GM21717 (cell line): ENCODE measurements at regions not wholly inside any gene's neighbourhood (a gene's known extent, or its start where the extent isn't known, plus 50 kb on each side); places are given as distances from the start of the nearest gene placed in this dataset.
A peak's percentile ranks its signal among the peaks of the same experiment; 100 is the strongest.

ENCODE experiments used
- ATAC-seq: cut with Tn5 transposase; IDR thresholded peaks from one replicate; pipeline ENCODE4 v1.9.1; 2021; ENCODE audit warnings: mild to moderate bottlenecking, moderate library complexity; ENCODE audit not compliant: unreplicated experiment

DNA sequence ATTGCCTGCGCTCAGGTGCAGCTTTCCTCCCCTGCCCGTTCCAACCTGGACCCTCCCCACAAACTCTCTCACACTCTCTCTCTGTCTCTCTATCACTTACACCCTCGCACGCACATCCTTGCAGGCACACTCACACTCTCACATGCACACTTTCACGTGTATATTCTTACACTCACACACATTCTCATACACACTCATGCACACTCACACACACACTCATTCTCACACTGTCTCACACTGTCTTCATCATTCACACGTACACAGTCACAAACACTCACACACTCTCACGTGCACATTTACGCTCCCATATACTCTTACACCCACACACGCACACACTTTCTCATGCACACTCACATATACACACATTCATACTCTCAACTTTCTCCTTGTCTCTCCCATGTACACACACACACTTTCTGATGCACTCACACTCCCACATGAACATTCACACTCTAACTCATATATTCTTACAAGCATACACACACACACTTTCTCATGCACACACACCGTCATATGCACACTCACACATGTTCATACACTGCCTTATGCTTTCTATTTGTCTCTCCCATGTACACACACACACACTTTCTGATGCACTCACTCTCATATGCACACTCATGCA is 229.3 kb downstream of the SNX18 start:
- no peak for ATAC-seq

DNA sequence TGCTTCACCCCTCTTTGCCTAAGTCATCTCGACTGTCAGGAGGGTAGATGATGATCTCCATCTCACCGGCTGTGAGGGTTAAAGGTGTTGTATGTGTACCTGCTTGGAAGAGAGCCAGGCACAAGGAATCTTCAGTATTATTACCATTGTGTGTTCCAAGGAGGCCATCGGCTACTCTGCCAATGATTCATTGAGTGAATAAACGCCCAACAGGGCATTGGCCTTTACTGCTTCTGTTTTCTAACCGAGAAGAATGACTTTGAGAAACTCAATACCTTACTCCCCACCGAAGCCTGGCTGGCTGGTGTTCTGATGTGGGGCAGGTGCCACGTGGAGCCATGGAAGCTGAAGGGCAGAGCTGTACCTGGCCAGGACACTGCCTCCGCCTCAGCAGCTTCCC is 228.8 kb downstream of the SNX18 start:
- ATAC-seq: no peak

DNA sequence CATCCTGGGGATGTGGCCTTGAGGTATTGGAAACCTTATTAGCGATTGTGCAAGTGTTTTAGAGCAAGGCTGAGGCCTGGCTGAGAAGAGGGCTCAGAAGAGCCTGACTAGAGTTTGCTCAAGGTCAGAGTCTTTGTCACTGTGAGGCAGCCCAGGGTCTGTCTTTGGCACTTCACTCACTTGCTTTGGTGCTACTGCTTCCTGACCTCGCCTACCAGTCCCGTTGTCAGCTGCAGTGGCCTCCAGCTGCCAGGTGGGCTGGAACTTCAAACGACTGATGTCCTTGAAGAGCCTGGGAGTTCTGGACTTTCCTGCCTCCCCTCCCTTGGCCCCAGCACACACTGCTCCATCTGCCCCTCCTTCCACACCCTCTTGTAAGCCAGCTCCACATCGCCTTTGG is 228.0 kb downstream of the SNX18 start:
- no peak for ATAC-seq

DNA sequence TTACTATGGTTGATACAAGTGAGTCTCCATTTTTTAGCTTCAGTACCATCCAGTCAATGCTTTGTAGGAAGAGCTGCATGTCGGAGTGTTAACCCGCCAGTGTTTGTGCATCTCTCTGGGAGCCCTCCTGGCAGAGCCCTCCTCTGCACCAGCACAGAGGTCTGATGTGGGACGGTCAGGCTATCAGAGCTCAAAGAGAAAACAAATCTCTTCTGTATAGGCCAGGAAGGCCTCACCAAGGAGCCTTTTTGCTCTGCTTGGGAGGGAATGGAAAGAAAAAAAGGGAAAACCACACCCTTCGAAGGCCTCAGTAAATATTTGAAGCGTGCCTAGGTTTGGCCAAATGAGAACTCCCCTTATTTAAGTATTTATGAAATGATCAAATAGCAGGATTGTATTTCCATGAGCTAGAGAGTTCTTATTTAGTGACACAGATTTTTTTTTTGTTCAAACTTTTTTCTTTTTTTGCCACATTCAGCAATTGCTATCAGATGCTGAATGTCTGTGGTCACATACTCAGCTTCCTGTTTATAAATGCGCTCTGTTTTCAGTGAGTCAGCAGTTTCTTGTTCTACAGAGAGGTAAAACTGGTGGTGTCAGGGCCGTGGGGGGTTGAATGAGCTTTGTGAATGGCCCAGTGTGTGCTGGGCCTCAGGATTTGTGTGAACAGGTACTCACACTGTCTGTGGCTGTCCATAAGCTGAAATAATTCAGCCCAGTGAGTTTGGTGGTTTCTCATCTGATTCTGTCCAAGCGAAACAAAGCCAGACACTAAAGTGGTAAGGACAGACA is 226.6 kb downstream of the SNX18 start:
- ATAC-seq: peak; percentile 66

DNA sequence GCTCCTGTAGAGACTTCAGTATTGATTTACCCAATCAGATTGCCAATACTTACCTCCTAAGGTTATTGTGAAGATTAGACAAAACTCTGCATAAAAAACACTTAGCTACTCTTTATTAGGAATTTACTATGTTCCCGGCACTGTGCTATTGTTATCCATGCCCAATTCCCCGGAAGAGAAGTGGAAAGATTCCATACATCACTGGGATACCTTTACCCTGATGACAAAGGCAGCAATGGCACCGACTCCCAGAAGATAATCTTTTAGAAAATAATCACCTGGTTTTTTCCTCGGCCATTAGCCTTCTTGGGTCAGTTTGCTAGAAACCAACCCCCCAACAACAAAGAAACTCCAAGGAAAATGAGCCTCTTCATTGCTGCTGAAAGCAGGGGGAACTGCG is 226.0 kb downstream of the SNX18 start:
- no peak for ATAC-seq

DNA sequence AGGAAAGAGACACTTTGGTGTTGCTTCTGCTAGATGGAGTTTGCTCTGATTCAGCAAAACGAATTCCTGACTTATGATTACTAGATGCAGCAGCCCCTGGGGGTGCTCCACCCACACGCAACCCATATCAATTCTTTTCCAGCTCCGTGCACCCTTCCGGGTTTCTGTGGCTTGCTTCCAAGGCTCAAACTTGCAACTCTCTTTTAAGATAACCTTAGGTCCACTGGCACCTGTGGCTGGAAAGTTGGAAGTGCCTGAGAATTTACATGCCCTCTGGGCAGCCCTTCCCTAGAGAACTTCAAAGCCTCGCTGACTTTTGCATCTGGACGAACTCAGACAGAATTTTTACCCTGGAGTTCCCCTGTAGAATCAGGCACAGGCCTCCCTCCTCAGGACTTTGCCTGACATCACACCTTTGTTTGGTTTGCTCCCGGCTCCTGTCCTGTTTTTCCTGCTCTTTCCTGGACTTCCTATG is 224.9 kb downstream of the SNX18 start:
- no peak for ATAC-seq

DNA sequence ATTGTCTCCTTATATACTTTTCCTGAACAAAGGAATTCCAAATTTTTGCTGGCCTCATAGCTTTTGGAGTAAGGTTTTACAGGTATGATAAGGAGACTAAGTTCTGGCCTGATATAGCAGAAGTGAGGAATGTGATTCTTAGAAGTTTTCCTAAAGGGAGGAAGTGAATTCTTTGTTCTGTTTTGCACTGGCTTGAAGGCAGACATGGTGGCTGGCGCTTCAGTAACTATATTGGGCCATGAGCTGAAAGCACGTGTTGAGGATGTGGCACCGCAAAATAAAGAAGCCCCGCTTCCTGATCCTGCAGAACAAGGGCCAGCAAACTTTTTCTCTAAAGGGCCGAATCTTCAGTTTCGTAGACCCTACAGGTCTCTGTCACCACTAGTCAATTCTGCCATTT is 224.2 kb downstream of the SNX18 start:
- ATAC-seq: no peak

DNA sequence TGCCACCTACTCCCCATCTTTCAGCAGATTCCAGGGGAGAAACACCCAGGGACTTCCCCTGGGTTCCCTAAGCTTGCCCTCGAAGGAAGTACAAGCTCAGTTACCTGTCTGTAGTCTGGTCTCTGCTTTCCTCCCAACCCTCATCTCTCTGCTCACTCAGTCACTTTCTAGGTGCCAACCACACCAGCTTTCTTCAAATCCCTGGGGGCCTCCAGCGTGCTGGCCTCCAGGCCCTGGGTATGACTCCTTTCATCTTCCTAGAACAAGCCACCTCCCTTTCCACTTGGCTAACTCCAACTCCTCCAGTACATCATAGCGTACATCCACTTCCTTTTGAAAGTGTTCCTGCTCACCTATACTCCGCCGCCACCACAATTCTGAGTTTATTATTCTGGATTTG is 222.6 kb downstream of the SNX18 start:
- ATAC-seq: no peak

DNA sequence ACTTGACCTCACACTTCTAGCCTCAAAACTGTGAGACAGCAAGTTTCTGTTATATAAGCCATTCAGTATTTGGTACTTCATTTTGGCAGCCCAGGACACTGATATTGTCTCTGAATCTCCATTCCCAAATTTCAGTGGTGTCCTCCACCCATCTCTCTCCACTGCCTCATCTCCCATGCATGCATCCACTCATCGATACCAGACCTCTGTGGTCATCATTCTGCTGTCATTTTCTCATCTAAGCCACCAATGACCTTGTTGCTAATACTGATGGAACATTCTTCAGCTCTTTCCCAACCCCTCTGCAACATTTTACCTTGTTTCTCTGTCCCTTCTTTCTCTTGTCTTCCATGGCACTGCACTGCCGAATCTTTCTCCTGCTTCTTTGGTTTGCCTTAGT is 221.8 kb downstream of the SNX18 start:
- ATAC-seq: no peak

DNA sequence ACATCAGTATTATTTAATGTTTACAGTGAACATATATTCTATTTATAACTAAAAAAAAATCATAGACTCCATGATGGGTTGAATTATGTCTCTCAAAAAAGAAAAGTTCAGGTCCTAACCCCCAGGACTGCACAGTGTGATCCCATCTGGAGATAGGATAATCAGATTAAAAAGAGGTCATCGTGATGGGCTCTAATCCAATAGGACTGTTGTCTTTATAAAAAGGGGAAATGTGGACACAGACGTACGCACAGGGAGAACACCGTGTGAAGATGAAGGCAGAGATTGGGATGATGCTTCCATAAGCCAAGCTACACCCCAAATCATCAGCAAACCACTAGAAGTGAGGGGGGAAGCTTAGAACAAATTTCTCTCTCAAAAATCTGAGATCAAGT is 221.4 kb downstream of the SNX18 start:
- ATAC-seq: no peak

DNA sequence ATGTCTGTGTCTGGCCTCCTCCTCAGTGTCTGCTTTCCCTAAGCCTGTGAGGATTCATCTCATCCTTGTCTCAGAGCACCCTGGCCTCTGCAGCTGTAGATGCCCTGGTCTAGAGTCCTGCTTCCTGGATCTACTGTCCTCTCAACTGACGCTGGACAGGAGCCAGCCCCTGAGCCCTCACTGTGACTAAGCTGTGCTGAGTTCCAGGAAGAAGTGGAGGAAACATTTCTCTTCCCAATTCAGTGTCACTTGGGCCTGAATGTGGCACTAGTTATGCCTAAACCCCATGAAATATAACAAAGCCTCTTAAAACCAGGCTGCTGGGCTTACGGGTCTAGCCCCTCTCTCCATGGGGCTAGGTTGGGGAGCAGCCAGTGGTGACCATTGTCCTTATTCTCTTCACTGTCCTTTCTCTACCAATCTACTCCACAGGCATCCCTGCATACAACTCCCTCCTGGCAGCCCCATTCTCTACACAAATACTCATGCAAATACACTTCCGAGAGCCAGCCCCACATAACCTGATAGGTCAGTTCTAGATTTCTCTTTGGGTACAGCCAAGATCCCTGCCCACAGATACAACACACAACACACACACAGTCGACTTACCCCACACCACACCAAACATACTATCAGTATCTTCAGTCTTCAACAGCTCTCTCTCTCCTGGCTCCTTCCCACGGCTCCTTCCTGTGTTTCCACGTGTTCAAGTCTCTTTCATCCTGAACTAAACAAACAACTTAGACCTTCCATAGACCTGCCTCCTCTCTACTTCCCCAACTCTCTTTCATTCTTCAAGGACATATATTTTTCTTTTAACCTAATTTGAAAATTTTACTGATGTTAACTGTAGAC is 220.8 kb downstream of the SNX18 start:
- no peak for ATAC-seq

DNA sequence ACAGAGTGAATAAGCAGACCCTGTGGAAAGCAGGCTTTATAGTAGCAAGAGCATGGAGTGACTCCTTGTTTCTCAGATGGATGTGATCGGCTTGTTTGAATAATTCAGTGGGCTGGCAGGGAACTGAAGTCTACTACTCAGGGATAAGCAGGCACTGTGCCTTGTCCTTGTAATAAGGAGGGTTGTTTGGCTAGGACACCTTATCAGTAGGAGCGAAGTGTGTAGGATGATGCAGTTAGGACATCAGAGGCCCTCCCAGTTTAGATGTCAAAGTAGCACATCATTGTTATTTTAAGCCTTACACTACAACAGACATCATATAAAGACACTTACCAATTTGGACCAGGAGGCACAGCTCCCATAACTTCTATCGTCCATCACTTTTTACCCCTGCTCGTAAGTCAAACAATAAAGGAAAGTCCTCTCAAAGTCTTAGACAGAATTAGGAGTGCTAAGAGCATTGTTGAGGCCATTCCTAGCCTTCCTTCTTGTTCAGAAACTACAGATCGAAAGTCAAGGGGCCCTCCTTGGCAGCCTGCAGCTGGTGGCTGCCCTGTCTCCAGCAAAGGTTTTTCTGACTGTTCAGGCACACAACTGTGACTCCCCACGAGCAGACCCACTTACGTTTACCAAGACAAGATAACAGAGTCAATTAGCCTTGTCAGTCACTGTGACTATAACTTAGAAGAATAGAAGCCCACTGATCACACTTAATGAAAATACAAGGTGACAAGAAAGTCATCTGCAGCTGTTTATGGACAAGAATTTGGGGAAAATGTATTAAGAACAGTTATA is 218.6 kb downstream of the SNX18 start:
- ATAC-seq: no peak

DNA sequence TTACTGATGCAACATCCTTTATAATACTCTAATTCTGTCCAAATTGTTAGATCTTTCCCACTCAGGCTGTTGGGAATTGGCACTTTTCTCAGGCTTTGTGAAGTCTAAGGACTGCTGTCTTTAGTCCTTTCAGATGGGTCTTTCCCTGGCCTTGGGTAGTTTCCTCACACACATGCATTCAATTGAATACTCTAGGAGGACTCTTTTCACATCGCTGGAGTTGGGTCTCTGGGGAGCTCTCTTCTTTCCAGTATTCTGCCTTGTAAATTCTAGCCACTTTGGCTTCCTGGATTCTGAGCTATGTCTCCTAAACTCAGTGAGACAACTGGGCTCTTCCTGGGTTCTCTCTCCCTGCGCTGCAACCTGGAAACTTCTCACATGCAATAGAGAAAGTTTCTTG is 215.5 kb downstream of the SNX18 start:
- no peak for ATAC-seq

DNA sequence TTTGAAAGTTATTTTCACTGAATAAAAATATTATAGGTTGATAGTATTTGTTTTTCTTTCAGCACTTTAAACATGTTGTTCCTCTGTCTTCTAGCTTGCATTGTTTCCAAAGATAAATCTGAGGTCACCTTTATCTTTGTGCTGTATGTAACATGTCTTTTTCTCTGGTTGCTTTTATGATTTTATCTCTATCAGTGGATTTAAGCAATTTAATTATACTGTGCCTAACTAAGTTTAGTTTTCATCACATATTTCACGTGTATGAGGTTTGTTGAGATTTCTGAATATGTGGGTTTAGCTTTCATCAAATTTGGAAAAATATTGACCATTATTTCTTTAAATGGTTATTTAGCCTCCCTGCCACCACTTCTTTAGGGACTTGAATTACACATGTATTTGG is 214.5 kb downstream of the SNX18 start:
- no peak for ATAC-seq

DNA sequence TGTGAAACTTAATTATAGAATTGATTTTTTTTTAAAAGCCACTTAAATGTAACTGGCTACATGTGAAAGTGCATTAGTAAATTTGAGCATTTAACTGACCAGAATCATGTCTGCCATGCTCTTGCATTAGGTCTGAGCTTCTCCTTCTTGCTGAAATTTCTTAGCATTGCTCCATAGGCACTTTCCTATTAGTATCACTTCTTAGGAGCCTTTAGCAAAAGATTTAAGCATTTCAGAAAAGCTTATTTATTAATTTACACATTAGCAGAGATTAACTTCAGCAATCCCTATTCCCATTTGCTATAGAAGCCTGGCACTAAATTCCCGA is 211.0 kb downstream of the SNX18 start:
- ATAC-seq: no peak

DNA sequence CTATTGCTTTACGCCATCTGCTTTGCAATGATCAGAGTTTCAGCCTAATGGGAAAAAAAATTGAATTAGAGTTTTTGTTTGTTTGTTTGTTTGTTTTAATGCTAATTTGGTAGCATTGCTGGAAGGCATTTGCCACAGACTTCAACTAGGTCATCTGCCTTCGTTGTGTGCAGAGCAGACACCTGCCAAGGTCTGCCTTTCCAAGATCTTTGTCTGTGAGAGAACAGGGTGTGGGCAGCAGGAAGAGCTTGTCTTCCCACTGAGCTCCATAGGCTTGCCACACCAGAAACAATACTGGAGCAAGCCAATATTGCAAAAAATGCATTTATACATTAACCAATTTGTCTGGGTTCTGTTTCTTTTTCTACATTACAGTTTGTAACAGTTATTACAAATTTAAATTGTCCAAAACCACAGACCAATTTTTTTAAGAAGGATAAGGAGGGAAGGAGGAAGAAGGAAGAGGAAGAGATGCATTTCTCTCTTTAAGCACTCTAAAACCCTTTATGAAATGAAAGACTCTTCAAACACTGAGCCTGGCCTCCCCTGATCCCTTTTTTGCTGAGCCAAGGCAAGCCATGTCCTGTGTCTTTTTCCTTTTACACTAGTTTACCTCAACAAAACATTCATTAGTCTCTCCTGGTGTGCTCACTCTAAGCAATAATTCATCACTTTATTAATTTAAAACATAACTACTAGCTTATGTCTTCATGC is 210.5 kb downstream of the SNX18 start:
- no peak for ATAC-seq

DNA sequence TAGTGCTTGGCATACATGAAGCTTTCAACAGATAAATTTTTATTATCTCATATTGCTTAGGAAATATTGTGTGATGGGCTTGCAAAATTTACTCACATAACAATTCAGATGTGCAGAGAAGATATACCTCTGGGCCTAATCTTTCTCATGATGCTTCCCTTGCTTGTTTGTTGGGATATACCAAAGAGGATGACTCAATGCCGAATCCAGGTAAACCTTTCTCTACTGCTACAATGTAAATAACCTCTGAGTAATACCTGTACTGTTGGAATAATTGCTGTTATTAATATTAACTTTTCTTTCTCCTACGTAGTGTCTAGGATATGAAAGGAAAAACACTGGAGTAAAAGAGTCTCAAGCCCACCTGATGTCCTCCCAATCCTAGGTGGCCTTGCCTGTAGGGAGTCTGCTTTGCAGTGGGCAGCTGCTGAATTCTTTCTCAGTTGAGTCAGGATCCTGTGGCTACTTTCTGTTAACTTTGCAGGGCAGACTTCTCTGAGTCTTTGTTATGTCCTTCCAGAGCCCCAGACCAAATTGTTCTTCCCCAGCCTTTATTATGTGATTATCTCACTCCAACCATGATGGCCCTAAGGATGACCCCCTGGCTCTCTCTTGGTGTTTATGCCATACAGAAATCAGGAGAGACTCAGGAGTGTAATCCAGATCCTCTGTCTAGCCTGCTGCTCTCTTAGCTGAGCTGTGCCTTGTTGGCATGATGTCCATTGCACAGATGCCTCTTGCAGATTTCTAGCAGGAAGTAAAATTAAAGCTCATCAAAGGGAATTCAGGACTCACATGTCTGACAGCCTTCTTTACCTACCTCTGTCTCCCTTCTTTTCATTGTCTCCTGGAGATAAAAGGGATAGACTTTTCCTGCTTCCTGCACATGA is 208.1 kb downstream of the SNX18 start:
- ATAC-seq: no peak

DNA sequence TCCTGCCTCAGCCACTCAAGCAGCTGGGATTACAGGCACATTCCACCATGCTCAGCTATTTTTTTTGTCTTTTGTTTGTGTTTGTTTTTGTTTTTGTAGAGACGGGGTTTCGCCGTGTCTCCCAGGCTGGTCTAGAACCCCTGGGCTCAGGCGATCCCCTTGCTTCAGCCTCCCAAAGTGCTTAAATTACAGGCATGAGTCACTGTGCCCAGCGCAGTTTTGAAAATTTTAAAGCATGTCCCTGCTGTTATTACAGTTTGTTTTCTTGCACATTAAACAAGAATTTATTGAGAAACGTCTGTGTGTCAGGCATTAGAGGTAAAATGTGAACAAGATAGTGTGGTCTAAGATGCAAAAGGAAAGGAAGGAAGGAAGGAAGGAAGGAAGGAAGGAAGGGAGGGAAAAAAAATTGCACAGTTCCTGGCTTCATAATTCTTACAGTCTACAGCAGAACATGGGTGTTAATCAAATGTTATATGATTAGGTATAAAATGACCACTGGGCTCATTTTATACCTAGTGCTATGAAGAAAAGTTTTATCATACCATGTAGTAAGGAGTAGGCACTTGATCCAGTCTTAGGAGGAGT is 205.4 kb downstream of the SNX18 start:
- no peak for ATAC-seq
